IMR-90 (cell line): ENCODE measurements at regions not wholly inside any gene's neighbourhood (a gene's known extent, or its start where the extent isn't known, plus 50 kb on each side); places are given as distances from the start of the nearest gene placed in this dataset.

Source experiments
- ATAC-seq: fragments of 200-7000 bp; cut with Tn5 transposase; 2 replicates; pipeline ENCODE4 v1.9.1; 2020; ENCODE audit warnings: low read depth, mild to moderate bottlenecking, moderate library complexity
- BruUV-seq: library from RNA; stranded (reverse); fragments of 400-500 nt; replicated peaks from 2 replicates; lab custom pipeline; 2021; lab: Mats Ljungman, UMichigan
- CTCF ChIA-PET: fragments of 300-600 bp; formaldehyde crosslinking; extraction: SDS; loops from one replicate; lab custom pipeline; 2021; ENCODE audit warnings: antibody characterized with exemption; lab: Yijun Ruan, JAX
- POLR2A ChIA-PET: fragments of 300-600 bp; sonication (Branson Sonifier 250); formaldehyde crosslinking; loops from one replicate; lab custom pipeline; 2022; ENCODE audit warnings: antibody characterized with exemption; ENCODE audit not compliant: unreplicated experiment; lab: Charles Lee
- DNase-seq: peaks from one replicate; pipeline ENCODE4 v3.0.0; 2013
- H2AFZ ChIP-seq: replicated peaks from 2 replicates; pipeline ENCODE3; 2013; ENCODE audit warnings: low read length, mild to moderate bottlenecking; ENCODE audit not compliant: poor library complexity
- H2AK5ac ChIP-seq: 2 replicates; pipeline ENCODE4 v1.6.1; 2013; ENCODE audit warnings: low read depth, low read length, inconsistent platforms
- H2AK9ac ChIP-seq: replicated peaks from 2 replicates; pipeline ENCODE3; 2013; ENCODE audit warnings: mild to moderate bottlenecking, low read depth, low read length, moderate library complexity; ENCODE audit not compliant: poor library complexity
- H2BK120ac ChIP-seq: 2 replicates; pipeline ENCODE4 v1.6.1; 2013; ENCODE audit warnings: low read depth, low read length, inconsistent platforms
- H2BK15ac ChIP-seq: 3 replicates; pipeline ENCODE4 v1.6.1; 2013; ENCODE audit warnings: low read depth, low read length, inconsistent platforms
- H2BK20ac ChIP-seq: 2 replicates; pipeline ENCODE4 v1.6.1; 2013; ENCODE audit warnings: low read depth, mild to moderate bottlenecking, inconsistent platforms, low read length, moderate library complexity
- H2BK5ac ChIP-seq: 2 replicates; pipeline ENCODE4 v1.6.1; 2013; ENCODE audit warnings: mild to moderate bottlenecking, low read depth, low read length, inconsistent platforms; ENCODE audit not compliant: poor library complexity, severe bottlenecking
- H3K14ac ChIP-seq: replicated peaks from 2 replicates; pipeline ENCODE4 v1.6.1; 2013; ENCODE audit warnings: low read depth, low read length, inconsistent platforms
- H3K18ac ChIP-seq: 2 replicates; pipeline ENCODE4 v1.6.1; 2013; ENCODE audit warnings: low read depth, low read length, control low read depth
- H3K23ac ChIP-seq: 2 replicates; pipeline ENCODE4 v1.6.1; 2013; ENCODE audit warnings: low read depth, low read length, inconsistent platforms
- H3K27ac ChIP-seq: 2 replicates; pipeline ENCODE4 v1.5.1; 2013; ENCODE audit warnings: mild to moderate bottlenecking, control low read depth, low read length; ENCODE audit not compliant: insufficient read depth
- H3K27me3 ChIP-seq: 2 replicates; pipeline ENCODE4 v1.6.1; 2013; ENCODE audit warnings: low read length; ENCODE audit not compliant: control insufficient read depth, insufficient read depth
- H3K36me3 ChIP-seq: 2 replicates; pipeline ENCODE4 v1.6.1; 2013; ENCODE audit warnings: low read length, mixed read lengths; ENCODE audit not compliant: control insufficient read depth, insufficient read depth
- H3K4ac ChIP-seq: 2 replicates; pipeline ENCODE4 v1.6.1; 2013; ENCODE audit warnings: low read depth, low read length, inconsistent platforms
- H3K4me1 ChIP-seq: 2 replicates; pipeline ENCODE4 v1.6.1; 2013; ENCODE audit warnings: low read length, mixed read lengths; ENCODE audit not compliant: control insufficient read depth, insufficient read depth
- H3K4me2 ChIP-seq: 2 replicates; pipeline ENCODE4 v1.6.1; 2013; ENCODE audit warnings: low read depth, mild to moderate bottlenecking, control low read depth, low read length, moderate library complexity
- H3K4me3 ChIP-seq: 2 replicates; pipeline ENCODE4 v1.5.1; 2013; ENCODE audit warnings: low read depth, mild to moderate bottlenecking, control low read depth, low read length, moderate library complexity; ENCODE audit not compliant: insufficient read depth
- H3K56ac ChIP-seq: 2 replicates; pipeline ENCODE4 v1.6.1; 2013; ENCODE audit warnings: low read length, inconsistent platforms; ENCODE audit not compliant: insufficient read depth; ENCODE audit errors: extremely low read depth
- H3K79me1 ChIP-seq, 2 experiments: 2 replicates each; pipeline ENCODE4 v1.6.1; 2013; ENCODE audit warnings: low read length in 2 of 2, inconsistent platforms in 1 of 2, low read depth in 1 of 2
- H3K9ac ChIP-seq: 2 replicates; pipeline ENCODE4 v1.6.1; 2013; ENCODE audit warnings: low read depth, low read length, control low read depth
- H3K9me1 ChIP-seq: 2 replicates; pipeline ENCODE4 v1.6.1; 2013; ENCODE audit warnings: low read length, inconsistent platforms; ENCODE audit not compliant: insufficient read depth
- H3K9me3 ChIP-seq: 2 replicates; pipeline ENCODE4 v1.6.1; 2013; ENCODE audit warnings: low read length; ENCODE audit not compliant: control insufficient read depth, insufficient read depth
- H4K20me1 ChIP-seq: 2 replicates; pipeline ENCODE4 v1.6.1; 2013; ENCODE audit warnings: low read length, inconsistent platforms; ENCODE audit not compliant: insufficient read depth
- H4K5ac ChIP-seq: 2 replicates; pipeline ENCODE4 v1.6.1; 2013; ENCODE audit warnings: mild to moderate bottlenecking, low read depth, low read length, control low read depth
- H4K8ac ChIP-seq, 2 experiments: 2 replicates each; pipeline ENCODE4 v1.6.1; 2013; ENCODE audit warnings: low read depth in 2 of 2, low read length in 2 of 2, control low read depth in 1 of 2, inconsistent platforms in 1 of 2
- H4K91ac ChIP-seq: 2 replicates; pipeline ENCODE4 v1.6.1; 2013; ENCODE audit warnings: low read depth, low read length, inconsistent platforms; ENCODE audit not compliant: insufficient read depth
- SMC3 ChIP-seq: fragments of 150-350 bp; IDR thresholded peaks from 2 replicates; pipeline ENCODE4 v1.6.1; 2016; ENCODE audit warnings: low read depth, mild to moderate bottlenecking, antibody characterized with exemption, low read length, moderate library complexity
- WGBS, 2 experiments: methylation state at CpG; one replicate each; pipeline versions ENCODE4 v1.1.5 to v1.1.7; 2013; ENCODE audit warnings: missing lambda C conversion rate in 2 of 2; ENCODE audit not compliant: insufficient read length in 1 of 2; ENCODE audit errors: extremely low coverage in 2 of 2; 5-methylcytosine and 5-hydroxymethylcytosine counted together
- dilution Hi-C: fragments of 300-500 bp; cut with HindIII; formaldehyde crosslinking; loops from one replicate; pipeline ENCODE4 v1.14.3; 2018; ENCODE audit warnings: low sequenced_read_pairs; ENCODE audit not compliant: unreplicated experiment
- in situ Hi-C: fragments of 300-500 bp; cut with MboI; formaldehyde crosslinking; loops from 3 replicates; pipeline ENCODE4 v1.14.3; 2019; ENCODE audit warnings: low sequenced_read_pairs, inconsistent platforms, mixed read lengths
- intact Hi-C: fragments of 100-400 bp; cut with micrococcal nuclease; formaldehyde crosslinking; loops from 2 replicates; pipeline ENCODE4 v1.10.0; 2022

- Histone ChIP-seq H3K4ac (no peak overlapping the region), H3K27ac (no peak overlapping the region), H4K91ac (no peak overlapping the region), H3K56ac (no peak overlapping the region), H2BK15ac (no peak overlapping the region), H3K9me1 (no peaks in the 10 kb centered on the region), H3K27me3 (no peaks in the 10 kb centered on the region), H3K79me1 (no peaks in the 10 kb centered on the region), H3K4me2 (no peak overlapping the region), H3K18ac (no peak overlapping the region), H4K20me1 (no peaks in the 10 kb centered on the region), H2AFZ (no peak overlapping the region), H2AK5ac (no peak overlapping the region), H4K8ac (no peak overlapping the region), H3K23ac (no peak overlapping the region), H3K9ac (no peak overlapping the region), H2BK20ac (no peak overlapping the region), H3K4me3 (no peak overlapping the region), H3K4me1 (no peaks in the 10 kb centered on the region), H2BK120ac (no peak overlapping the region), H4K5ac (no peak overlapping the region), H3K14ac (no peak overlapping the region), H3K36me3 (no peaks in the 10 kb centered on the region), H2BK5ac (no peak overlapping the region), H3K9me3 (peaks cover 21% of the 10 kb centered on the region), H2AK9ac (no peak overlapping the region)
- no peak for TF ChIP-seq SMC3
- ATAC-seq: no peak
- POLR2A ChIA-PET: no interaction called here
- in situ Hi-C loops (no loop called here), intact Hi-C loops (no loop called here), dilution Hi-C loops (no loop called here)
- BruUV-seq: no TSS peak
- no peak for DNase-seq
- CTCF ChIA-PET: no interaction called here
- 66% methylated on average over 3 of the region's 7 CpGs; no CpG with 5 or more reads in 1 of the 2 experiments for WGBS, 2 experiments
Measured at GRCh38 chr19:29371251-29372090, 154.3 kb upstream of the VSTM2B start.
